C4-2B (cell line): ENCODE measurements at regions not wholly inside any gene's neighbourhood (a gene's known extent, or its start where the extent isn't known, plus 50 kb on each side); places are given as distances from the start of the nearest gene placed in this dataset.

Experiments
- CTCF ChIP-seq: fragments of 450-650 bp; conservative IDR thresholded peaks from 2 replicates; pipeline ENCODE4 v1.5.1; 2017; ENCODE audit warnings: mild to moderate bottlenecking
- ZFX ChIP-seq: fragments of 450-650 bp; IDR thresholded peaks from 2 replicates; pipeline ENCODE4 v1.6.1; 2017

- TF ChIP-seq CTCF: no peak
- no peak for TF ChIP-seq ZFX
Observed at GRCh38 chr3:14329116-14329830, 73.1 kb upstream of the SLC6A6 start.
